ENCODE measurements at regions not wholly inside any gene's neighbourhood (a gene's known extent, or its start where the extent isn't known, plus 50 kb on each side); places are given as distances from the start of the nearest gene placed in this dataset.
"Not testable (repeated sequence)": the region's sequence is repeated elsewhere in the genome, so short reads cannot be mapped to it uniquely, and the experiment has no call there.

DNA sequence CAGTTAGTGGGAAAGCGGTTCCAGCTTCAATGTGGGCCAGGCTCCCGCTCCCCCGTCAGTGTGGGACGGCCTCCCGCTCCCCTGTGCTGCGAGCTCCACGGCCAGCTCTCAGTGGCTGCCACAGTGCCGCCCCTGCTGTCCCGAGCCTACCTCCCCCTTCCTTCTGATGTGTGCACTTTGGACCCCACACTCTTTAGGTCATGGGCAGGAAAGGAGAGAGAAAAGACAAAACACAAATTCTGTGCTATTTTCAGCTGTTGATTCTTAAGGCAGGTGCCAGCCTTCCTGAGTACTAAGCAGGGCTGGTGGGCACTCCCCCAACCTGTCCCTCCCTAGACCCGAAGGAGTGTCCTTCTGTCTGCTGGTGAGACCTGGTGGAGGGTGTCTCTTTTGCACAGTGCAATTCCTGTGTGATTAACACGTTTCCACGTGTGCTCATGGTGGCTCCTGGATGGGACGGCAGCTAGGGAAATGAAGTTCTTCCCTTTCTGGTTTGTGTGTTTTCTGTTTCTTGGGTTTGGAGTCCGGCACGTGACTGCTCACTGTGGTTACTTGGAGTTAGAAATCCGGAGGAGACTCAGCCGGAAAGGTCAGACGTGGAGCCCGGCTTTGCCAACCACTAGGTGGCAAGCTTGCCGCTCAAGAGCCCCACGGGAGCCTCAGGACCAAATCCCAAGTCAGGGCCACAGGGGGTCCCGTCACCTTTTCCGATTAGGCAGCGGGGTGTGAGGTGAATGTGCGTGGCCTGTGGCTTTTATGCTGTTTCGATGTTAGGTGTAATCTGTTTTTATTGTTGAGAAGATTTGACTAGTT, 130.3 kb downstream of the LAT start:
- TF ChIP-seq, protein P1, sequence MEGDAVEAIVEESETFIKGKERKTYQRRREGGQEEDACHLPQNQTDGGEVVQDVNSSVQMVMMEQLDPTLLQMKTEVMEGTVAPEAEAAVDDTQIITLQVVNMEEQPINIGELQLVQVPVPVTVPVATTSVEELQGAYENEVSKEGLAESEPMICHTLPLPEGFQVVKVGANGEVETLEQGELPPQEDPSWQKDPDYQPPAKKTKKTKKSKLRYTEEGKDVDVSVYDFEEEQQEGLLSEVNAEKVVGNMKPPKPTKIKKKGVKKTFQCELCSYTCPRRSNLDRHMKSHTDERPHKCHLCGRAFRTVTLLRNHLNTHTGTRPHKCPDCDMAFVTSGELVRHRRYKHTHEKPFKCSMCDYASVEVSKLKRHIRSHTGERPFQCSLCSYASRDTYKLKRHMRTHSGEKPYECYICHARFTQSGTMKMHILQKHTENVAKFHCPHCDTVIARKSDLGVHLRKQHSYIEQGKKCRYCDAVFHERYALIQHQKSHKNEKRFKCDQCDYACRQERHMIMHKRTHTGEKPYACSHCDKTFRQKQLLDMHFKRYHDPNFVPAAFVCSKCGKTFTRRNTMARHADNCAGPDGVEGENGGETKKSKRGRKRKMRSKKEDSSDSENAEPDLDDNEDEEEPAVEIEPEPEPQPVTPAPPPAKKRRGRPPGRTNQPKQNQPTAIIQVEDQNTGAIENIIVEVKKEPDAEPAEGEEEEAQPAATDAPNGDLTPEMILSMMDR (IDR thresholded peaks at IDR 0.05) = peak in 5 of 6 experiments; percentile 20 to 59 (median 50)
- H3K4me3 ChIP-seq, H3K9me3 ChIP-seq, H3K27me3 ChIP-seq, H3K4me1 ChIP-seq, H3K36me3 ChIP-seq: not testable (repeated sequence)
- peak in 1 of 3 donors; percentile 69 for DNase-seq
- peak overlapping the region in 2 of 4 donors; percentile 1 to 30 for H3K27ac ChIP-seq

DNA sequence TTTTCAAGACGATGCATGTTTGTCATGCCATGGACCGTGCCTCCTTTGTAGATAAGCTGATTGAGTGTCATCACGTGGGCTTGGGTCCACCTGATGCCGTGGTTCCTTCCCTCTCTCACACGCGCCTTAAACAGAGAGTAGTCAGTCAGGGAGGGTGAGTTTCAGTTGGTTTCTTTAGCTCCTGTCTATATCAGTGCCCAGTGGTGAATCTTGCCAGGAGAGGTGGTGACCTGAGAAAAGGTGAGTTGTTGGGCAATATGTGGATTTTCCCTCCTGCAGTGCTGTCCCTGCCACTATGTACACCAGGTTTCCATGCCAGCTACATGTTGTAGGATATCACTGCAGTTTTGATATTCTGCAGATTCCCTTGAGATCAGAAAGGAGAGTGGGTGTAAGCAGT, 129.7 kb downstream of the LAT start:
- Histone ChIP-seq H3K27me3 (no peaks in the 10 kb centered on the region), H3K4me1 (no peaks in the 10 kb centered on the region), H3K36me3 (peaks cover 0 to 6% (median 0%) of the 10 kb centered on the region in 3 donors), H3K9me3 (no peaks in the 10 kb centered on the region), H3K4me3 (no peak overlapping the region), H3K27ac (peak overlapping the region in 1 of 4 donors; percentile 1)
- no peak for TF ChIP-seq POLR2A (IDR thresholded peaks at IDR 0.05)
- TF ChIP-seq, protein P1 (IDR thresholded peaks at IDR 0.05) = no peak
- no peak for DNase-seq

GRCh38 chr16:29113446-29113845, 128.6 kb downstream of the LAT start:
- H3K9me3 ChIP-seq, H3K4me1 ChIP-seq, H3K27ac ChIP-seq, DNase-seq, H3K4me3 ChIP-seq, H3K36me3 ChIP-seq, H3K27me3 ChIP-seq: not testable (repeated sequence)

- Histone ChIP-seq H3K4me3 (no peak overlapping the region), H3K27me3 (no peaks in the 10 kb centered on the region), H3K27ac (no peak overlapping the region), H3K9me3 (no peaks in the 10 kb centered on the region), H3K36me3 (peaks cover 0 to 6% (median 0%) of the 10 kb centered on the region in 3 donors), H3K4me1 (no peaks in the 10 kb centered on the region)
- TF ChIP-seq POLR2A (IDR thresholded peaks at IDR 0.05) = no peak
- TF ChIP-seq, protein P1 (IDR thresholded peaks at IDR 0.05) = no peak
- DNase-seq = no peak
Observed at GRCh38 chr16:29112755-29113347, 128.0 kb downstream of the LAT start.

DNA sequence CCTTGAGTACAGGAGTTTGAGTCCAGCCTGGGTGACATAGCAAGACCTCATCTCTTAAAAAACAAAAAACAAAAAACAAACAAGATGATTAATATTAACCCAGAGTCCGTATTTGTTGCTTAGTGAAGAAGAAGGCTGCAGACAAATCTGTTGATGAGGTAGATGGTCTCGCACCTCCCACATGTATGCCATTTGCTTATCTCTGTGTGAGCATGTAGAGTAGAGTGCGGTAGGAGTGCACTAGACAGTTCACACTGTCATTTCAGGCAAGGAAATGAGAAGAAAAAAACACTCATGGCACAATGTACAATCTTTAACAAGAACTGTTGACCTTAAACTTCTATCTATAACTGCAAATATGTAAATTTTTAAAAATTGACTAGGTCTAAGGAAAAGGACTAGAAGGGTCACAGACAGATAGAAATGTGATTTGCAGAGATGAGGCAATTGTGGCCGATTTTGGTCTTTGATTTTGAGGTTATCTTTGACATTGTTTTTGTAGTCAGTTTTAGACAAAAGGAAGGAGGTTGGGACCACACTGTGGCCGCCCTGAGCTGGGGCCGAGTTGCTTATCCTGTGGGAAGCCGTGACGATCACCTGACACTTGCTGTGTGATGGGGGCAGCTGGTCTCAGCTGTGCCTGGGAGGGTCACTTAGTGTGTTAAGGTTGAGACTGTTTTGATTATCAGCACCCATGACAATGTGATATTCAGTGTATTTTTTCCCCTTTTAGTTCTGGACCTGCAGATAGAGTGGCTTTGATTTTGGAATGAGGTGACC, 127.2 kb downstream of the LAT start:
- not testable (repeated sequence) for H3K27ac ChIP-seq, H3K36me3 ChIP-seq, DNase-seq, H3K4me1 ChIP-seq, H3K9me3 ChIP-seq, H3K4me3 ChIP-seq, H3K27me3 ChIP-seq

- H3K27ac ChIP-seq = no peak overlapping the region
- TF ChIP-seq POLR2A (IDR thresholded peaks at IDR 0.05) = no peak
- TF ChIP-seq, protein P1 (IDR thresholded peaks at IDR 0.05) = no peak
- H3K27me3 ChIP-seq = no peaks in the 10 kb centered on the region
- H3K9me3 ChIP-seq = no peaks in the 10 kb centered on the region
- no peaks in the 10 kb centered on the region for H3K36me3 ChIP-seq
- H3K4me3 ChIP-seq = no peak overlapping the region
- DNase-seq = no peak
- no peaks in the 10 kb centered on the region for H3K4me1 ChIP-seq
Observed at GRCh38 chr16:29111421-29111820, 126.6 kb downstream of the LAT start.

DNA sequence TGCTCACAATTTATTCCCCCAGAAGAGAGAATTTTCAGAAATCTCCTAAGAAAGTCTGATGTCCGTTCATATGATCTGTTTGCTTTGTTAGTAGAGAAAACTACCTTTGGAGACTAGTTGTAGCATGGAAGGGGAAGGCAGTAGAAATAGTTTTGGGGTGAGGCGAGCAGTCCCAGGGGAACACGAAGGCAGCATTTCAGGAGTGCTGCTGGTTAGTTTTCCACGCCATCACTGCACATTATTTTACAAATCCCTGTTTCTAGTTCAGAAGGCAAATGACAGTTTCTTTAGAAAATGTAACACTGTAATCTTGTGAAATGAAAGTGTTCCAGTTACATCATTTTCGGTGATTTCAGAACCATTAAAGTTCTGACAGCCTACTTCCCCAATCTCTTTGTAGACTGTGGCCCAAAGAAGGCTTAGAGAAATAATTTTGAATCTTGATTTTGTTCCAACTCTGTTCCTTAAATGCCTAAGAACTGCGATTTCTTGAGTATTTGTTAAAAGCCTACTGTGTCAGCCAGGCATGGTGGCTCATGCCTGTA, 123.8 kb downstream of the LAT start:
- not testable (repeated sequence) for H3K27me3 ChIP-seq, H3K36me3 ChIP-seq, H3K27ac ChIP-seq, H3K9me3 ChIP-seq, H3K4me3 ChIP-seq, H3K4me1 ChIP-seq, DNase-seq
